GM21381 (cell line): ENCODE measurements at regions not wholly inside any gene's neighbourhood (a gene's known extent, or its start where the extent isn't known, plus 50 kb on each side); places are given as distances from the start of the nearest gene placed in this dataset.

Experiments
- ATAC-seq: cut with Tn5 transposase; IDR thresholded peaks from one replicate; pipeline ENCODE4 v1.9.1; 2021; ENCODE audit warnings: mild to moderate bottlenecking, moderate library complexity; ENCODE audit not compliant: unreplicated experiment

DNA sequence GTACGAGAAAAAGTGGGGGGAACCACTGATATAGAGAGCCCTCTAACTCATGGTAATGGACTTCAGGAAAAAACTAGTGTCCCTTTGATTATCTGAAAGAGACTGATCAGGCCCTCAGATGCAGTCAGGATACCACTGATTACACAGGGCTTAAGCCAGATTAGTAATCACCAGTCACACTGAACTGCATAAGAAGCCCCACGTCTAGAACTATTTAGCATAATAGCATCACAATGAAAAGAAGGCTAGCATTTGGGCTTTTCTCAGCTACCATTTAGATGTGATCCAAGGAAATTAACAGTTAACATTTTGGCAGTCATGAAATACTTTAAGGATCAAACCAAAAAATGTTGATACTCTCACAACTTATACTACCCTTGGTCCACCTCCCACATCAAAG is 813.1 kb upstream of the POU3F3 start:
- no peak for ATAC-seq

DNA sequence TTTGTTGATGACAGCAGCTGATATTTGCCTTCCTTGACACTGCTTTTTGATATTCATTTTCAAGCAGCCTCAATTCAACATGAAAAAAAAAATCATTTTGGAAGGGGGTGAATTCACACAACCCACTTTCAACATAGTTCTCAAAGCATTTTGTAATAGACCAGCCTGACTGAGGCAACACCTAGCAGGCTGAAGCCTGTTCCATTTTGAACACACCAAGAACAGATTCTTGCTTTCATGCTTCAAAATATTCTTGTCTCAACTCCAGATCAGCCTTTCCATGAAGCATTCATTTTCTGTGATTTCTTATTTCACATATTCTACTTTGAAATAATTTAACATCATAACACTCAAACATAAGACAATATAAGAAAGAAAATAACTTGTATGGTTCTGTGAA is 812.6 kb upstream of the POU3F3 start:
- no peak for ATAC-seq

DNA sequence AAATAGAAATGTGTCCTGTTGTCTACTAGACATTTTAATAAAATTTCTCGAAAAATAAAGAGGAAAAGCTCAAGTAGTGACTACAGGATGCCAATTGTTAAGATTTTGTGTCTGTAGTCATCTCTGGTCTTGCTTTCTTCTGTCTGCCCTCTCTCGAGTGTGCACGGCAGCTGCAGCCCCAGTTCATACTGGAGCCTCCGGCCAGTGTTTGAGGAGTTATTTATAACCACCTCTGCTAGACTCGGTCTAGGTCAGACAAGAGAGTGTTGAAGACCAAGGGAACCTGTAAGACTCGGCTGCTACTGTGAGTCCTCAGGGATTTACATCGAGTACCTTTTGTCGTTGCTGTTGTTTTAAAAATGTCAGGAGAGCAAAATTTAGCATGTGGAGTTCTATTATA is 810.1 kb upstream of the POU3F3 start:
- ATAC-seq, result no peak

DNA sequence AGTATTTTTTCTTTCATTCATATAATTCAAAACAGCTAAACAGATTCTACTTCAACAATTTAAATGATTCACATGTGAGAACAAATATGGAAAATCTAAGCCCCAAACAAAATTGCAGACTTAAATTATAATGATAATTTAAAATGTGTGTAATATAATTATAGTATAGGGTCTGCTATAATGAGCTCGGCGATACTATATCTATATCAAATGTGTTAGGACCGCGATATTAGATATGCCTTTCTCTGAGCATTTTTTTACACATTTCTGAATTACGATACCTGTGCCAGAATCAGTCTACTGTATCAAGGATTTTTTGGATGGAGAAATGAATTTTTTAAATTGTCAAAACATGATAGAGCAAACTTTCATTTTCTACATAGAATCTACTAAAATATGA is 808.8 kb upstream of the POU3F3 start:
- no peak for ATAC-seq

DNA sequence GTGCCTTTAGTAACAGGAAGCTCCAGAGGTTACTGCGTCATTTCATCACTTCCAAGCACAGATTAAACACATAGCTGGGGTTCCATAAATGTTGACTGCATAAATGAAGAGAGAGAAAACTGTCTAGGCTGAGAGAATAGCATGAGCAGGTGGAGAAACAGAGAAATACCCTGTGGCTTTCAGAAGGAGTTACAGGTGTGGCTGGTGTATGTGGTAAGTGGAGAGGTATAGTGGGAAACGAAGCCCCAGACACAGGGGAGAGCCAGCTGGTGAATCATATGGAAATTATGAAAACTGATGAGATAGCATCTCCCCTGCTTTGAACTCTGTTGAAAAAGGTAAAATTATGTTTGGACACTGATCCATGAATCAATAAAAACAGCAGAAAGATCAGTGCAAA is 807.4 kb upstream of the POU3F3 start:
- no peak for ATAC-seq

DNA sequence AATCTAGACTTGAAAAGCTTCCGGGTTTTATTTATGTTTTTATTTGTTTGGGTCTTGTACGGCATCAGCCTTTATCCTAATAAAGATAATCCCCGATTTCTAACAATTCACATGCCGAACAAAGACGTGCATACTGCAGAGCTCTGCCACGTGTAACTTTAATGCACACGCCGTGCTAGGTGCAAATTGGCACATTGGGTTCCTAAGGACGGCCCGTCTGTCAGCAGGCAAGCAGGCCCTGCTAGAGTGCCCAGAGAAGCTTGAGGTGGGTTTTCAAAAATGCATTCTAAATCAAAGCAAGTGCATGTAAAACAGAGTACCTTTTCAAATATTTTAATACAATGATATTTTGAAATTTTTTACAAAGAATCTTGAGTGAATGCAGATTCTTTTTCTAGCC is 806.4 kb upstream of the POU3F3 start:
- no peak for ATAC-seq

DNA sequence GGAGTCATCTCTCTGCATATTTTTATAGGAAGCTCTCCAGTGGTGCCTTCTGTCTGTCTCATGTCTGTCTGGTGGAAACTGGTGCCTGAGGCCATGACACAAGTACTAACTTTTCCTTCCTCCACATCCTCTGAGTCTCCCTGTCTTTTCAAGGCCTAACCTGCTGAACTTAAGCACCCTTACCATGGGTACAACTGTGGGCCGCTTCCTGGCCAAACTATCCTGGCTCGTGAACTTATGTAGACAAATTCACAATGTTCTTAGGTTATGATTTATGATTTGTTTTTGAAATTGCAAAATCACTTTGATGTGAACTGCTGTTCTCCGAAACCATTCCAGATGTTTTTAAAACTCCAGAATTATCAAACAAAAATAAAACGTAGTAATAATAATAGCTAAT is 804.5 kb upstream of the POU3F3 start:
- ATAC-seq, result no peak

DNA sequence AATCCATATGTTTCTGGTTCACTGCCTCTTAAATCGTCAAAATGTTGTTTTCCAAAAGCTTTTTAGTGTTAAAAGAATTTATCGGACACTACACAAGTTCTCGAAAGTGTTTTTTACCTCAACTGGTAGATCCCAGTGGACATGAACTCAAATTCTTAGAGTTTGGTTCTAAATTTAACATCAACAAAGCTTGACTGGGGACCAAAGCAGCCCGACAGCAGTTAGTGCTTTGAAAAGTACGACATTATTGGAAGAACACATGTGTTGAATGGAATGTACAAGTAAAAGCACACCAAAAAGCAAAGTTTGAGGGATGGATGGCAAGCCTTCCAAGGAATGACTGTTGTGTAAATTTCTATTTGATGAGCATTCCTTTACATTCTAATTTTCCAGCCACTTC is 803.9 kb upstream of the POU3F3 start:
- no peak for ATAC-seq

DNA sequence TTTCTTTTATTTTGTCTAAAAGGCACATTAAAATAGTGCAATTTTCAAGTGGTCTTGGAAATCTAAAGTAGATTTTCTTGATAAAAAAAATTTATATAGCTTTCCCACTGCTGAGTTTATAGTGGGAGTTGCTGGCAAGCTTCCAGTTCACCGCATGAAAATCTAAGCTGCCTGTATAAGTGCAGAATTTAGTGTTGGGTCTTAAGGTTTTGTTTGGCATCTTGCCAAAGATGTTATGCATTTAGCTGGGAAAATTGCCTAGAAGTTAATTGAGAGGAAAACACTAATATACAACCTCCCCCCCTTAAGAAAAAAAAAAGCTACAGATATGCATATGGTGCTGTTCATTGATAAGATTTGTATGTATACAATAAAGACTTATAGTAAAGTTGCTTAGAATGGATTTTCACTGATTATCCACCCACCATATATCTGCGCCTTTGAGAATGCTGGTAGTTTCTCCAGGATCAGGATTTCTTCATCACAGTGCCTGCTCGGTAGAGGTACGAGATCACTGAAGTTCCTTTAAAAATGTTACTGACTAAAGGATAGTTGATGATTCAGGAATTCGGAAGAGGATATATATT is 803.2 kb upstream of the POU3F3 start:
- ATAC-seq, result no peak

DNA sequence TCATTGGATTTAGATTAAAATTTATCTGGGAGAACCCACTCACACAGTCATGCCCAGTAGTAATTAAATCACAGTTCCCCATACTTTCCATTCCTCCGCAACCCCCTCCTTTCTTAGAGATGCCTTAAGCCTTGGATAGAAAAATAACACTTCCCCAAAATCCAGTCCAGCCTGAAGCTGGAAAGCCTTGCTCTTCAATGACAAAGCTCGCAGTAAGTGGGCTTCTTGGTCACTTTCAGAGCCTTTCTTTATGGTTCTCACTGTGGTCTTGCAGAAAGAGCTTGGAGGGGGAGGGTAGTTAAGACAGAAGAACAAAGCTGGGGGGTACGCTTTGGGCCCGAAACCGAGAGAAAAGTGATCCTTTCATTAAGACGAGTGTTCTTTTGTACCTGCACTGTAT is 802.1 kb upstream of the POU3F3 start:
- no peak for ATAC-seq

DNA sequence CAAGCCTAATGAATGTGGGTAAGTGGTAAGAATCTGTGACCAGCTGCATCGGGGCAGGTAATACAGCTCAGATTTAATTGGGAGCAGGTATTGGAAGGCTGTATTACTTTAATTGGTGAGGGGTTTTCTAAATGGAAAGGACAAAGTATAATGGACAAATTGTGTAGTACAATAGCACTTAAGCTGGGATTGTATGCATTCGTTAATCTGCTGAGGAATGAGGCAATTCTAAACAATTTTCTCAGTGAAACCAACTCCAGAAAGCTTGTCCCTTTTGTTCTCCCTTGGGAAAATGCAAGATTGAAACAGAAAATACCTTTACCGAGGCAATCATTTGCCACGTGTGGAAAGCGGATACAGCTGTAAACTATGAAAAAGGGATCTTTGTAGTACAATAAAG is 801.6 kb upstream of the POU3F3 start:
- no peak for ATAC-seq

DNA sequence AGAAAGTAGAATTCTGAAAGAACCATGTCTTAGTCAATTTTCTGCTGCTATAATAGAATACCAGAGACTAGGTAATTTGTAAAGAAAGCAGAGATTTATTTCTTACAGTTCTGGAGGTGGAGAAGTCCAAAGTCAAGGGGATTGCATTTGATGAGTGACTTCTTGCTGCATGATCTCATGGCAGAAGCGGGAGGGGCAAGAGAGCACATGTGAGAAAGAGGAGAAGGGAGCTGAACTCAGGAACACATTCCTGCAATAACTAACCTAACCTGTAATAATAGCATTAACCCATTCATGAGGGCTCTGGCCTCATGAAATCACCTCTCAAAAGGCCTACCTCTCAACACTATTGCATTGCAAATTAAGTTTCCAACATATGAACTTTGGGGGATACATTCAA is 797.5 kb upstream of the POU3F3 start:
- ATAC-seq, result no peak

DNA sequence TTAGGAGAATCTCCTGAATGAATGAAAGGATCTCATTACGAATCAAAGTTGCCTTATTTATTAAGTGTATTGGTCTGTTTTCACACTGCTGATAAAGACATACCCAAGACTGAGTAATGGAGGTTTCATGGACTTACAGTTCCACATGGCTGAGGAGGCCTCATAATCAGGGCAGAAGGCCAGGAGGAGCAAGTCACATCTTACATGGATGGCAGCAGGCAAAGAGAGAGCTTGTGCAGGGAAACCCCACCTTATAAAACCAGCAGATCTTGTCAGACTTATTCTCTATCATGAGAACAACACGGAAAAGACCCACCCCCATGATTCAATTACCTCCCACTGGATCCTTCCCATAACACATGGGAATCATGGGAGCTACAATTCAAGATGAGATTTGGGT is 785.2 kb upstream of the POU3F3 start:
- ATAC-seq, result no peak

DNA sequence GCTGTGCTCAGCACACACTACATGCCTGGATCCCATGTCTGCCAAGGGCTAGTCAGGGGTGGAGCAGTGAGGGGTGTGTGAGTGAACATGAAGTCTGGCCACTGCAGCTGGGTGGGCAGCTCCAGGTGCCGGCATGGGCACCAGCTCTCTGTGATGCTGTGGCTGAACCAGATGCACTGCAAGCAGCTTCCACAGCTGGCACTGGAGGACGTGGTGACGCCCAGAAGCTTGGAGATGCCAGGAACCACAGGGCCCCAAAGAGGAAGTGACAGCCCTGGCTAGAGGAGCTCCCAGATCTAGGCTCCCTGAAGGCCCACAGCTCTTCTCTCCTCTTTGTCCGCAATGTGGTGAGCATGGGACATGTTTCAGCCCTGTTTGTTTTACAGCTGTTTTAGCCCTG is 776.3 kb upstream of the POU3F3 start:
- no peak for ATAC-seq

DNA sequence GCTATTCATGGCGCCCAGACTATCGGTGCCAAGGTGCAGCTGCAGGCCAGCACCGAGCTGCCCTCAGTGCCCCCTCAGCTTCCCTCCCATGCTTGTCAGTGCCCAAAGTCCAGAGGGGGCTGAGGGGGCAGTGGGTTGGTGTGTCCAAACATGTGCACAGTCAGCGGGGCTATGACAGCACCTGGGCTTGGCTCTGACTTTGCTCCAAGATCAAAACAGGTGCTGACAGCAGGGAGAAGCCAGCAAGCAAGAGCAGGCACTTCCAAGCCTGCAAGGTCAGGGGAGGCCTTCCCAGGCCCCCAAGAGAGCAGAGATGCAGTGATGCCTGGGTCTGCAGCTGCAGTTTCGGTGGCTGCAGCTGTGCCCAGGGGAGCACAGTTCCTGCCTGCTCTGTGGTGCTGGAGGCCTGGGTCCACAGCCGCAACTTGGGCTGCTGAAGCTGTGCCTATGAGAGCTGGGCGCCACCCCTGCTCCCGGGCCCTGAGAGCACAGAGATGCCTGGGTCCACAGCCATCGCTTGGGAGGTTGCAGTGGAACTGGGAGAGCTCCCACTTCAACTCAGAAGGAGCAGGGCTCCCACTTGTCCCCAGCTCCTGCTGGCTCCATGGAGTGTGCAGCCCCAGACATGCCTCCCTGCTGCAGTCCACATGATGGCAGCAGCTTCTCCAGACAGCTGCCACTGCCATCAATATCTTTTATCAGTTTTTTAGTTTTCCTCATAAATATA is 775.3 kb upstream of the POU3F3 start:
- no peak for ATAC-seq

DNA sequence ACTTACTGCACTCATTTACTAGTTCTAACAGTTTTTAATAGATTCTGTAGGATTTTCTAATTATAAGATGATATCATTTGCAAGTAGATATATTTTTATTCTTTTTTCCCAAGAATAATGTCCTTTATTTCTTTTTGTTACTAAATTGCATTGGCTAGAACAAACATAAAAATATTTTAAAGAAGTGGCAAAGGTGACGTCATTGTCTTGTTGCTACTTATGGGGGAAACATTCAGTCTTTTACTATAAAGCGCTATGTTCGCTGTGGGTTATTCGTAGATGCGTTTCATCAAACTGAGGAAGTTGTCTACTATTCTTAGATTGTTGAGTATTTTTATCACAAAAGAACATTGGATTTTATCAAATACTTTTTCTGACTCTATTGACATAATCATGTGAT is 765.2 kb upstream of the POU3F3 start:
- ATAC-seq, result no peak

DNA sequence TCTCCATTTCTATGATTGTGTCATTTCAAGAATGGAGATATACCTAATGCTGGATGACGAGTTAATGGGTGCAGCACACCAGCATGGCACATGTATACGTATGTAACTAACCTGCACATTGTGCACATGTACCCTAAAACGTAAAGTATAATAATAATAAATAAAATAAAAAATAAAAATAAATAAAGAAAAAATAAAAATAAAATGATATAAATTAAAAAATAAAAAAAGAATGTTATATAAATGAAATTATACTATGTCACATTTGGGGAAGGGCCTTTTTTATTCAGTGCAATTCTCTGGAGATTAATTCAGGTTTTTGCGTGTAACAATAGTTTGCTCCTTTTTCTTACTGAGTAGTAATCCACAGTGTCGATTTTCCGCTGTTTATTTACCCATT is 763.5 kb upstream of the POU3F3 start:
- no peak for ATAC-seq

DNA sequence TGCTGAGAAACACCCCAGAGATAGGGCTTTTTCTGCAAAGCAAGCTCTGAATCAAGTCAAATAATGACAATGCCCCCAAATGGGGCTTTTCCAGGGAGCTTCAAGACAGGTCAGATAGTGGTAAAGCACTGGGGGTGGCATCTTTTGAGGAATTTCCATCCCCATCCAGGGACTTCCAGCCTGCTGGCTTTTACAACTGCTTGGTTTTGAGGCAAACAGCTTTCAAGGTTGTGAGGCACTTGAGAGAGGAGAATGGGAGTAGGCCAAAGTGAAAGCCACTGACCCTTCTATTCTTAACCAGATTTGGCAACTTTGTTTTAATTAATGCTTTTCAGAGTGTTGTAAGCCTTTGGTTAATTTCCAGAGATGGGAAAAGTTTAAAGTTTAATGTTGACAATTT is 762.0 kb upstream of the POU3F3 start:
- no peak for ATAC-seq

DNA sequence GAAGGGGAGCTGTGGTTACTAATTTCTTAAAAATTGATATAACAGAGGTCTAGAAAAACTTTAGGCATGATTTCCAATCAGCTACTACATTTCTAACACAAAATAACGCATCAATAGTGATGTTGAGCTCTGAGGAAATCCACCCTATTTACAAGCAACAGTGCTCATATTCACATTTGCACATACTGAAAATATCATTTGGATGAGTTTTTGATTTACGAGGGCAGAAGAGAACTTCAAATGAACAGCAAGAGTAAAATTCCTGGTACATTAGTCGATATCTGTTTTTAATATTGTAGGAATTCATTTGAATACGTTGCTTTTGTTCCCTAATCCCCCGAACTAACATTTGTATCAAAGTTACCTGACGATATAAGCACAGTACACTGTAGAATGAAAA is 761.0 kb upstream of the POU3F3 start:
- ATAC-seq, result no peak

DNA sequence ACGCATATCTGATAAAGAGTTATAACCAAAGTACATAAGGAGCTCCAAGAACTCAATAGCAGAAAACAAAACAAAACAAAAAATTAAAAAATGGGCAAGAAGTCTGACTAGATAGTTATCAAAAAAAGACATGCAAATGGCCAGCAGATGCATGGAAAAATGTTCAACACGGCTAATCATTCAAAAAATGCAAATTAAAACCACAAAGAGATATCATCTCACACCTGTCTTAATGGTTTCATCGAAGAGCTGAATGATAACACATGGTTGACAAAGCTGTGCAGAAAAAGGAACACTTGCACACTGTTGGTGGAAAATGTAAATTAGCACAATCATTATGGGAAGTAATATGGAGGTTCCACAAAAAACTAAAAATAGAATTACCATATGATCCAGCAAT is 751.3 kb upstream of the POU3F3 start:
- no peak for ATAC-seq

DNA sequence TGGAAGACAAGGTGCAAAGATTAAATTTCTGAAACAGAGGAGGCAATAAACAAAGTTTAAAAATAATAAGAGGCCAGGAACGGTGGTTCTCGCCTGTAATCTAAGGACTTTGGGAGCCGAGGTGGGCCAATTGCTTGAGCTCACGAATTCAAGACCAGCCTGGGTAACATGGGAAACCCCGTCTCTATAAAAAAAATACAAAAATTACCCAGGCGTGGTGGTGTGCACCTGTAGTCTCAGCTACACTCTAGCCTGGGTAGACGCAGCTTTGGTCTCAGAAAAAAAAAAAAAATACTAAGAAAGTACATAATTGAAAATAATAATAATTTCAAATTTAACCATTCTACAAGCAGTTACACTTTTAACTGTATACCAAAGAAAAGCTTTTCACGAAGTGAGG is 744.6 kb upstream of the POU3F3 start:
- ATAC-seq, result no peak

DNA sequence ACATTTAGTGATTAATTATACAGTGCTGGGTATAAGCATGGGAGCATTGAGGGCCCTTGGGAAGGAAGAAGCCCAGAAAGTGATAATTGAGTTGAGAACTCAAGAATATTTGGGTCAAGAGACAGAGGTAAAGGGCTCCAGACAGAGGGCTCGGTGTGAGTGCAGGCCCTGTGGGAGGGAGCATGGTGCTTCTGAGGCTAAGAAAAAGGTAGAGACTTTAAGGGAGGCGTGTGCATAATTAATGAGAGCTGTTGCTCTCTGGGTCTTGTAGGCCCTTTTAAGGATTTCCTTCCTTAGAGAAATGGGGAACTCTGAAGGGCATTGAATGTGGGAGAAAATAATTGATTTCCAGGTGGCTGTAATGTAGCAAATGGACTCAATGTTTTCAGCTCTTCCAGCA is 735.0 kb upstream of the POU3F3 start:
- ATAC-seq, result no peak

DNA sequence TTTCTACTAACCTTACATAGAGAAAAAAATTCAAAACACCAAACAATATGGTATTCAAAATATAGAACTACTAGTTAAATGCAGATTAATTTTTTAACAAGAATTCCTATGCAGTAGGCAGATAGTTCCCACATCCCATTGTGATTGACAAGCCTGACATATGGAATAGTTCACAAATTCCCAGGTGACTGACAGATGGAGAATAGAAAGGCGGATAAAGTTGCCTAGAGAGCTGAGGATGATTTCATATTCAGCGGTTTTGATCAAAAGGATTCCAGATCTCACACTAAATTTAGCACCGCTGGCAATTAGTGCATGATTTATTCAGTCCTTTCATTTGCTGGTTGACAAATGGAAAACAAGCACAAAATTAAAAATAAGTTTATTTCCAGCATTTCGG is 733.7 kb upstream of the POU3F3 start:
- ATAC-seq, result no peak
